CD4-positive, alpha-beta T cell treated with Interleukin-21 for 1 hour (primary cell): ENCODE measurements at regions not wholly inside any gene's neighbourhood (a gene's known extent, or its start where the extent isn't known, plus 50 kb on each side); places are given as distances from the start of the nearest gene placed in this dataset.

Experiments used
- DNase-seq: peaks from one replicate; pipeline ENCODE4 v3.0.0-alpha.2; 2020

GRCh38 chr4:179751669-179752068 lies 2309.4 kb upstream of the AGA start:
- DNase-seq, result no peak

DNA sequence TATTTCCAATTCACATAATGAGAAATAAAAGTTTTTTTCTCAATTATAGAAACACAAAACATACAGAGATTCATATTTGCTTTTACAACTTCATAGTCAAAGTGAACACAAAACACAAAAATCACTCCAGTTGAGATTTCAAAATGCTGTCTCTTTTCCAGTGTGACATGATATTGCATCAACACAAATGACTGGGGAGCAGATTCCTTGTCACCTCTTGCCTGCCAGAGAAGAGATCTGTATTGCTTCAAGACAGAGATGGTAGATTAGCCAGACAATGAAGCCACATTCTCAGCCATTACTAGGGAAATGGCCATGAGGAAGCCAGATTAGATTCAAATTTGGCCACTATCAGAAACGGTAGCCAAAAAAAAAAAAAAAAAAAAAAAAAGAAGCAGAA lies 2313.1 kb upstream of the AGA start:
- no peak for DNase-seq

GRCh38 chr4:179757641-179758040 lies 2315.4 kb upstream of the AGA start:
- no peak for DNase-seq

GRCh38 chr4:179762840-179763239 lies 2320.6 kb upstream of the AGA start:
- no peak for DNase-seq

DNA sequence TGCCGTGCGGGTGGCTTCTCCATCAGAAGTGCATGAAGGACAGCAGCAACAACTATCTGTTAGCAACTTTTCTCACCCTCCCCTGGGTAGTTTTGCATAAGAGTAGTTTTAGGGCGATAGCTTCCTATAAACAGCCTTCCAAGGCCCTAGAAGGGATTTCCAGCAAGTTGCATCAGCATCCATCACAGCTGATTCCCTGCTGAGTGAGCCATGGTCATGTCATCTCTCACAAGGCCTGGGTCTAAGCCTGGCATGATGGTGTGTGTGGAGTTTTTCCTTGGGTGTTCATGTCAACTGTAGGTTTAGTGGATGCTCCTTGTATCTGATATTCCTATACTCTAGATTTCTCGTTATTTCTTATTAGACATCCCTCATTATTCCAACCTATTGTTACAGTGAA lies 2324.7 kb upstream of the AGA start:
- DNase-seq, result no peak

DNA sequence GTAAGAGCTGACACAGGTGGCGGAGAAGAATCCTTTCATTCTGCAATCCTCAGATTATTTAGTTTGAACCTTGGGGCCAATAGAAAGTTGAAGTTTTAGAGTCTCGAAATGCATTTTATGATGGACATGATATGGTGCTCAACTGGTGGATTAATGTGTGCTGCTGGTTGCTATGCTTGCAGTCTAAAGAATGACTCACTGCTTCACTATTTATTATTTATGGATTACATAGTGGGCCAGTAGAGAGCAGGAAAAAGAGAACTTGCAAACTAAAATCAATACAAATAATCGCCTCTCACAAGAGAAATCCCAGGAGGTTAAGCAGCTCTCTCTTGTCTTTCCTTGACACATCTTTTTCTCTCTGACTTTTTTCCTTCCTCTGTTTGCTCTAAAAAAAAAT lies 2326.8 kb upstream of the AGA start:
- DNase-seq, result no peak

GRCh38 chr4:179797738-179798137 lies 2355.5 kb upstream of the AGA start:
- DNase-seq, result no peak

- no peak for DNase-seq
These were observed 2361.6 kb upstream of the AGA start for GRCh38 chr4:179803857-179804256.

GRCh38 chr4:179804440-179804839 lies 2362.2 kb upstream of the AGA start:
- no peak for DNase-seq

DNA sequence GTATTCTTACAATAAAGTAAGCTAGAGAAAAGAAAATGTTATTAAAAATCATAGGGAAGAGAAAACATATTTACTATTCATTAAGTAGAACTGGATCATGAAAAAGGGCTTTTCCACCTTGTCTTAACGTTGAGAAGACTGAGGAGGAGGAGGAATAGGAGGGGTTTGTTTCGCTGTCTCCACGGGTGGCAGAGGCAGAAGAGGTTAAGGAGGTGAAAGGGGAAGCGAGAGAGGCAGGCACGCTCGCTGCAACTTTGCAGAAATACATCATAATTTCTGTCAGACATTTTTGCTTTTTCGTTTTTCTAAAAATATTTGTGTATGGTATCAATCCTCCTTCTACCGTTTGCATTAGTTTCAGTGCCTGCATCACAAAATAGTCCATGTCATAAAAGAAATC lies 2375.1 kb upstream of the AGA start:
- no peak for DNase-seq

DNA sequence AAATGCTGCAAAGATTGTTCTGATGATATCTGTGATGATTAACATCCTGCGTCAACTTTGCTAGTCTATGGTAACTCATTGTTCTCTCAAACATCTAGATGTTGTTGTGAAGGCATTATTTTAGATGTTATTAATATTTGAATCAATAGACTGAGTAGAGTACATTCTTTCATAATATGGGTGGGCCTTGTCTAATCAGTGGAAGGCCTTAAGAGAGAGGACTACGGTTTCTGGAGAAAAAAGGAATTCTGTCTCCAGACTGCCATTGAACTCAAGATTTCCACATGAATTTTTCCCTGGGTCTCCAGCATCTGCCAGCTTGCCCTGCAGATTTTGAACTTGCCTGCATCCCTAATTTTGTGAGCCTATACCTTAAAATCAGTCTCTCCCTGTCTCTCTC lies 2381.1 kb upstream of the AGA start:
- DNase-seq, result no peak

DNA sequence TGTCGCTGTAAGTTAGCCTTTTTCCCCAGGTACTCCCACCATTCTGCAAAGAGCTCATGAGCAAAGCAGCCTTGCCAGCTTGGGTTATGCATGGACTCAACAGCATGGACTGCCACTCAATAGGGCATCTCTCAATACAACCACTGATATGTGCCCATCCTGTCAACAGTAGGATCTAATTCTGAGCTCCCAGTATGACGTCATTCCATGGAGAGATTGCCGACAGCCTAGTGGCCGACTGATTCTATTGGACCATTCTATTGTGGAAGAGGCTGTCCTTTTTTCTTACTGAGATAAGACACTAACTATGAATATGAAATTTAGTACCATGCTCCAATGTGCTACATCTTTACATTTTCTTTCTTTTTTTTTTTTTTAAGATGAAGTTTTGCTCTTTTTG lies 2389.0 kb upstream of the AGA start:
- no peak for DNase-seq

GRCh38 chr4:179836179-179837075 lies 2394.2 kb upstream of the AGA start:
- DNase-seq, result no peak

- no peak for DNase-seq
These were observed 2399.8 kb upstream of the TENM3 start for GRCh38 chr4:179843370-179843769.

DNA sequence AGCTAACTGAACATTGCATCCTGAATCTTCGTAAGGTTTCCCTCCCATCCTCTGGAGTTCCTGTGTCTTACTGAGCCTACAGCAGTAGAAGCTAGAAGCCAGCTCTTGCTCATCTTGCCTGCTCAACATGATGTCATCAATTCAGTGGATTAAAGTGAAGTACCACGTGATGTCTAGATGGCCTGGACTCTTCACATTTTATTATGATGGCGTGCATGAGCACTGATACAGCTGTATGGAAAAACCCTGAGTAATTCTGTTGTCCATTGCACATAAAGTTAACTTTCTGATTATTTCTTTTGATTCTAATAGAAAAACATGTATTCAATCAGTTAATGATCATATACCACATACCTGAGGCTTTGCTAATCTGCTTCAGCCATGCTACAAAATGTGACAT lies 2387.7 kb upstream of the TENM3 start:
- DNase-seq, result no peak

DNA sequence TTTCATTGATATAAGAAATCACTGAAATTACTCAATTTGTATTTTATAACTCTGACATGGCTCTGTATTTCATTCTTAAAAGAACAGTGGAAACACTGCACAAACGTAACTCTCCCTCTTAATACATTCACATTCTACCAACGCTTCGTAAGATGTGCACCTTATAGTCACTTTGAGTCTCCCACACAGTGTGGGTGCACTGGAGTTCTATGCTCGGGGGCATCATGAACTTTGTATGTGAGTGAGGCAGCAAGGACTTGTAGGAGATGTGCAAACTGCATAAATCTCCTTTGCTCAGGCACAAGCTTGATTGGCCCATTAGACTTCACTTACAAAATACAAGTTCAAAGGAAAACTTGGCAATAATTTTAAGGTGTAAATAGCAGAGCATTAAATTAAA lies 2385.0 kb upstream of the TENM3 start:
- no peak for DNase-seq

DNA sequence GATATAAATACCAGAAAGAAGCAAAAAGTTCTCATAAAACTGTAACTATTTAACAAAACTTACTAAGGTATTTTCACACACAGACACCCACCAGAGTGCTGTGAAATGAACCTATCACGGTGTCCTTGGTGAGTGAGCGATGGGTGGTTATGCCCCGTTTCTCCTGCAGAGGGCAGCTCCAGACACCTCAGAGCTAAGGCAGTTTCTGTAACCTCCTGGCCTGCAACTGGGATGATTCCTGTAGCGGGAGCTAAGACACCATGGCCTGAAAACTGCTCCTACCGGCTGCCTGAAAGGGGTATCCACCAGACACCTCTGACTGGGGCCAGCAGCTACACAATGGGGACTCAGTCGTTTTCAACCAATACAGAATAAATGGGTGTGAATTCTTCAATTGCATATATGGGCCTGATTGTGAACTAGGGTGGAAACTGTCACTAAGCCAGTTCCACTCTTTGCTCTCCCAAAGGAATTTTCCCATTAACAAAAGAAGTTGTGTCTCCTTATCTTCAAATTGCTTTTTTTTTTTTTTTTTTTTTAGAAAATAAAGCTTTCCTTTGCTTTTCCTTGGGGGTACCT lies 2375.8 kb upstream of the TENM3 start:
- no peak for DNase-seq

GRCh38 chr4:179871726-179872125 lies 2371.5 kb upstream of the TENM3 start:
- DNase-seq, result no peak

DNA sequence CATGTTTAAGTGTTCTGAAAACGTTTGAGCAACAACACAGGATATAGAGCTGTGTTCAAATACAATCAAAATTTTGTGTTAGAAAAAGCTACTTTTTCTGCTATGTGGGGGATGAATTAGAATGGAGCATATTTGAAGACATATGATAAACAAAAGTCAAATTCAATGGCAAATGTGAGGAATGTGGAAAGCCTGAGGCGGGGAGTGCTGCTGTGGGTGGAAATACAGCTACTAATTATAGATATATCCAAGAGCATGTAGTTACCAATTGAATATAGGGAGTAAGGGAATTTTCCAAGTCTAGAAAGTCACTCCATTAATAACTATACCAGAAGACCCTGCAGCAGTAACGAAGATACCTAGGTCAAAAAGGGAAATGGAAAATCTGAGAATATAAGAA lies 2370.4 kb upstream of the TENM3 start:
- no peak for DNase-seq

GRCh38 chr4:179880756-179881155 lies 2362.4 kb upstream of the TENM3 start:
- no peak for DNase-seq

DNA sequence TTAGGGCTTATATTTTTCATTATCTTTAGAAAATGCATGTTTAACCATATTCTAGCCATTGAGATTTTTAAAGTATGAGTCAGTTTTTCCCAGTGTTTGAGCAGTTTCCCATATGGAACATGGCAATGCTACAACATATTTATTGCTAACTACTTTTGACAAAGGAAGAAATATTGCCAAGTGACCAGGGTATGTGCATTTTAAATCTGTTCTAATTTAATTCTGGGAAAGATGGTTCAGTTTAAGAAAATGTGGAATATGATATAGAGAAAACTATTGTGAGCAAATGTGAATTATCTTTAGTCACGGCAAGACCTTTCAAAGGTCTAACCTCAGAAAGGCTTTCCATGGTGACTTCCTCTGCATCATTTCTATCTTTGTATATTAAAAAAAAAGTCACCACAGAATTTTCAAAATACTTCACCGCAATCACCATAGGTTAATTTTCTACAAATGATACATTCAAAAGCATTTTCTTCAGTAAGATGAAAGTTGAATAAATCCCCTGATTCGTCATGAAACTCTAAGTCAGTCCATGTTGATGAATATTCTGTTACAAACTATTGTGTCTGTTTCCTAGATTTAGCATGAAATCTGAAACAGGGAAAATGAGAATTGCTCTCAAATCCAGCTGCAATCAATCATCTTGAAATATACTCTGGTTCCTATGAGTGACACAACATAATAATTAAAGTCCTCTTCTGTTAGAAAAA lies 2349.0 kb upstream of the TENM3 start:
- DNase-seq, result no peak

GRCh38 chr4:179919587-179919986 lies 2323.6 kb upstream of the TENM3 start:
- no peak for DNase-seq

DNA sequence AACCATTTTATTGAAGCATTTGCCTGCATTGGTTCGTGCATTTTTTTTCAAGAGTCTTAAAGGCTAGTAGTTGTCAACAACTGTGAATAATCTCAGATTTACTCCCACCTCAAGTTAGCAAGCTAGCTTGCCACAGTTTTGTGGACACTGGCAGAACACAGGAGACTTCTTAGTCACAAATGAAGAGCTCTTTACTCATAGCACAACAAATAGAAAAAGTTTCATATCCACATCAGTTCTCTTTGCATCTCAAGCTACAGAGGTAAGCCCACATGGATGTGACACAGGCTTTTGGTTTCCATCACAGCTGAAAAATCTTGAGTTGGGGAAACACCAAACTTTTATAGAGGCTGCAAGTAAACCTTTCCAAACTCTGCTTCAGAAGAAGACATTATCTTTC lies 2315.7 kb upstream of the TENM3 start:
- no peak for DNase-seq

- no peak for DNase-seq
These were observed 2301.3 kb upstream of the TENM3 start for GRCh38 chr4:179941911-179942310.
